ENCODE measurements at regions not wholly inside any gene's neighbourhood (a gene's known extent, or its start where the extent isn't known, plus 50 kb on each side); places are given as distances from the start of the nearest gene placed in this dataset.

- no peaks in the 10 kb centered on the region for H3K27me3 ChIP-seq
- no peaks in the 10 kb centered on the region for H3K9me3 ChIP-seq
- no peaks in the 10 kb centered on the region for H3K36me3 ChIP-seq
- no peak overlapping the region for H3K27ac ChIP-seq
- peaks cover 0 to 21% (median 5%) of the 10 kb centered on the region in 4 donors for H3K4me1 ChIP-seq
- 82 to 85% methylated on average over 4 of the region's 4 CpGs for WGBS, 2 donors
- intact Hi-C loops (cut with DNase I) = no loop called here
- H3K4me3 ChIP-seq = no peak overlapping the region
- DNase-seq = no peak
- TF ChIP-seq EP300 (IDR thresholded peaks at IDR 0.05) (no peak), POLR2A (IDR thresholded peaks at IDR 0.05) (no peak), CTCF (IDR thresholded peaks at IDR 0.05) (no peak), POLR2AphosphoS5 (IDR thresholded peaks at IDR 0.05) (no peak)
Observed at GRCh38 chr12:91601054-91601453, 418.4 kb upstream of the DCN start.

- TF ChIP-seq POLR2A (IDR thresholded peaks at IDR 0.05) (no peak), EP300 (IDR thresholded peaks at IDR 0.05) (no peak), CTCF (IDR thresholded peaks at IDR 0.05) (no peak), POLR2AphosphoS5 (IDR thresholded peaks at IDR 0.05) (no peak)
- DNase-seq = no peak
- Histone ChIP-seq H3K9me3 (no peaks in the 10 kb centered on the region), H3K27ac (no peak overlapping the region), H3K4me3 (no peak overlapping the region), H3K4me1 (no peaks in the 10 kb centered on the region), H3K36me3 (no peaks in the 10 kb centered on the region), H3K27me3 (no peaks in the 10 kb centered on the region)
- WGBS, 2 donors = 53 to 69% methylated on average over 1 of the region's 1 CpG
- intact Hi-C loops (cut with DNase I) = no loop called here
Observed at GRCh38 chr12:91594715-91595114, 412.1 kb upstream of the DCN start.

GRCh38 chr12:91591639-91591987 lies 409.0 kb upstream of the DCN start:
- DNase-seq = no peak
- H3K9me3 ChIP-seq = no peaks in the 10 kb centered on the region
- 0% methylated on average over 1 of the region's 1 CpG for WGBS, 2 donors
- intact Hi-C loops (cut with DNase I) = no loop called here
- TF ChIP-seq POLR2AphosphoS5 (IDR thresholded peaks at IDR 0.05) (no peak), CTCF (IDR thresholded peaks at IDR 0.05) (no peak)
- H3K27ac ChIP-seq = no peak overlapping the region
- no peaks in the 10 kb centered on the region for H3K36me3 ChIP-seq
- H3K4me3 ChIP-seq = no peak overlapping the region
- no peaks in the 10 kb centered on the region for H3K4me1 ChIP-seq
- no peaks in the 10 kb centered on the region for H3K27me3 ChIP-seq

- H3K4me3 ChIP-seq = no peak overlapping the region
- H3K36me3 ChIP-seq = no peaks in the 10 kb centered on the region
- WGBS, 2 donors = 90 to 92% methylated on average over 1 of the region's 1 CpG
- H3K27ac ChIP-seq = no peak overlapping the region
- no peak for DNase-seq
- intact Hi-C loops (cut with DNase I) = no loop called here
- H3K4me1 ChIP-seq = no peaks in the 10 kb centered on the region
- no peaks in the 10 kb centered on the region for H3K9me3 ChIP-seq
- no peaks in the 10 kb centered on the region for H3K27me3 ChIP-seq
- TF ChIP-seq POLR2A (IDR thresholded peaks at IDR 0.05) = no peak
- no peak for TF ChIP-seq POLR2AphosphoS5 (IDR thresholded peaks at IDR 0.05)
- TF ChIP-seq EP300 (IDR thresholded peaks at IDR 0.05) = no peak
- TF ChIP-seq CTCF (IDR thresholded peaks at IDR 0.05) = no peak
Observed at GRCh38 chr12:91590966-91591638, 408.5 kb upstream of the DCN start.

DNA sequence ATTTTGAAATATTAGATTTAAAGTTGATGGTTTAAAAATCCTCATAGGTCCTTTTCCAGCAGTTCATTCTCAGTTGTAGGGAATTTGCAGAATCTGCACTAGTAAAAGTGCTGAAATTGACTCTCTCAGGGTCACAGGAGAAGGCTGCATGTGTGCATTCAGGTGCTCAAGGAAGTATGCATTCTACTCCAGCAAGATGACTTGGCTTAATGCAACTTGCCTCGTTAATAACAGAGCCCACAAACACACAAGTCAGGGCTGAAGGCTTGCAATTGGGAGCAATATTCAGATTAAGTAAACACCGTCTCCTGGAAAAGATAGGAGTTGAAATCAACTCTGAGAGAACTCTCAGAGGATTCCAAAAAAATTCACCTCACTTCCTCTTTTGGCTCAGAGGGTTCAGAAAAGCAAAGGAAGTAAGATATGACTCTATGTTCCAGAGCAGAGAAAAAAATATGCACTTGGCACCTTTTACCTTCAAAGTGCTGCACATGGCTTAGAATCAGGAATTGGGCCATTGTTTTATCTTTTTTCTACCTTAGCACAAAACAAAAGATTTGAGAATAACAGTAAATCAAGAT lies 406.3 kb upstream of the DCN start:
- H3K27me3 ChIP-seq = no peaks in the 10 kb centered on the region
- H3K4me1 ChIP-seq = no peaks in the 10 kb centered on the region
- H3K4me3 ChIP-seq = no peak overlapping the region
- H3K36me3 ChIP-seq = no peaks in the 10 kb centered on the region
- H3K9me3 ChIP-seq = no peaks in the 10 kb centered on the region
- no peak for DNase-seq
- TF ChIP-seq POLR2A (IDR thresholded peaks at IDR 0.05) (no peak), CTCF (IDR thresholded peaks at IDR 0.05) (no peak), POLR2AphosphoS5 (IDR thresholded peaks at IDR 0.05) (no peak), EP300 (IDR thresholded peaks at IDR 0.05) (no peak)
- H3K27ac ChIP-seq = no peak overlapping the region
- WGBS, 2 donors = 15 to 33% methylated on average over 2 of the region's 2 CpGs
- intact Hi-C loops (cut with DNase I) = no loop called here

Data from sigmoid colon (tissue), 6 donors.